A549 (cell line): ENCODE measurements at regions not wholly inside any gene's neighbourhood (a gene's known extent, or its start where the extent isn't known, plus 50 kb on each side); places are given as distances from the start of the nearest gene placed in this dataset.

Experiments
- ATAC-seq, 2 experiments: fragments of 200-7000 bp in 1 of 2; fragments of >200 bp in 1 of 2; cut with Nextera tagmentation in 1 of 2; cut with Tn5 transposase in 1 of 2; 3 replicates each; pipeline versions ENCODE4 v1.8.0 to v1.9.1; 2018 to 2020; ENCODE audit warnings: mild to moderate bottlenecking in 1 of 2, moderate library complexity in 1 of 2
- CTCF ChIA-PET: fragments of 300-600 bp; sonication (Branson Sonifier 250); formaldehyde crosslinking; extraction: SDS; loops from one replicate; lab custom pipeline; 2021; ENCODE audit warnings: antibody characterized with exemption, inconsistent platforms; lab: Yijun Ruan, JAX
- POLR2A ChIA-PET: fragments of 350-600 bp; formaldehyde crosslinking; extraction: SDS; loops from one replicate; lab custom pipeline; 2021; ENCODE audit warnings: antibody characterized with exemption, inconsistent platforms; lab: Yijun Ruan, JAX
- DNase-seq, 2 experiments: peaks; one replicate each; pipeline versions ENCODE4 v3.0.0 to v3.0.0-alpha.2; 2011 to 2016; ENCODE audit warnings: low read depth in 1 of 2, low spot score in 1 of 2
- FAIRE-seq: peaks from 2 replicates; lab custom pipeline; 2011; peaks lifted over from hg19 to GRCh38; lab: Jason Lieb, UNC
- H3K27ac ChIP-seq, 2 experiments: fragments of >200 bp; sonication (Bioruptor Twin); formaldehyde crosslinking; 3 replicates each; pipeline ENCODE4 v1.5.1; 2016 to 2017
- H3K4me1 ChIP-seq: fragments of >200 bp; sonication (Bioruptor Twin); formaldehyde crosslinking; 3 replicates; pipeline ENCODE4 v1.6.1; 2016
- H3K4me2 ChIP-seq: fragments of >200 bp; sonication (Bioruptor Twin); formaldehyde crosslinking; 3 replicates; pipeline ENCODE4 v1.6.1; 2016
- H3K4me3 ChIP-seq: fragments of >200 bp; sonication (Bioruptor Twin); formaldehyde crosslinking; 3 replicates; pipeline ENCODE4 v1.5.1; 2016
- H3K9me3 ChIP-seq: fragments of >200 bp; sonication (Bioruptor Twin); formaldehyde crosslinking; 3 replicates; pipeline ENCODE4 v1.6.1; 2016
- CBX2 ChIP-seq: fragments of 200-600 bp; sonication (generic); IDR thresholded peaks from 2 replicates; pipeline ENCODE4 v1.6.1; 2016; ENCODE audit warnings: low read depth, mild to moderate bottlenecking, borderline replicate concordance
- CEBPB ChIP-seq, 2 experiments: fragments of >200 bp in 1 of 2; sonication (Bioruptor Twin) in 1 of 2; formaldehyde crosslinking in 1 of 2; IDR thresholded peaks; 2 replicates each; pipeline ENCODE4 v1.6.1; 2012 to 2016
- CHD4 ChIP-seq: fragments of 200-600 bp; sonication (generic); IDR thresholded peaks from 2 replicates; pipeline ENCODE4 v1.6.1; 2016; ENCODE audit warnings: antibody characterized with exemption, mild to moderate bottlenecking, borderline replicate concordance
- ESRRA ChIP-seq: fragments of 150-350 bp; IDR thresholded peaks from 2 replicates; pipeline ENCODE4 v1.6.1; 2014; ENCODE audit warnings: mild to moderate bottlenecking, low read length, borderline replicate concordance
- FOSB ChIP-seq: fragments of 250-450 bp; sonication (Bioruptor Pico); IDR thresholded peaks from 2 replicates; pipeline ENCODE4 v1.5.0; 2020; ENCODE audit warnings: mild to moderate bottlenecking, moderate library complexity
- HDAC2 ChIP-seq: fragments of 200-600 bp; sonication (generic); IDR thresholded peaks from 2 replicates; pipeline ENCODE4 v1.6.1; 2016
- HEYL ChIP-seq: fragments of 250-450 bp; sonication (Bioruptor Pico); IDR thresholded peaks from 2 replicates; pipeline ENCODE4 v1.8.0; 2021; ENCODE audit warnings: mild to moderate bottlenecking, moderate library complexity
- HOXB13 ChIP-seq: fragments of 250-450 bp; sonication (Bioruptor Pico); IDR thresholded peaks from 2 replicates; pipeline ENCODE4 v1.5.0; 2020; ENCODE audit warnings: low read depth, mild to moderate bottlenecking, moderate library complexity
- JUNB ChIP-seq: fragments of >200 bp; sonication (Bioruptor Twin); formaldehyde crosslinking; IDR thresholded peaks from 2 replicates; pipeline ENCODE4 v1.6.1; 2016
- MAX ChIP-seq: IDR thresholded peaks from 2 replicates; pipeline ENCODE4 v1.6.1; 2012
- MAZ ChIP-seq: fragments of 150-350 bp; IDR thresholded peaks from 2 replicates; pipeline ENCODE4 v1.6.1; 2014; ENCODE audit warnings: antibody characterized with exemption, low read depth, low read length, borderline replicate concordance
- POLR2A ChIP-seq: IDR thresholded peaks from 2 replicates; pipeline ENCODE4 v1.6.1; 2012; ENCODE audit warnings: mild to moderate bottlenecking, low read length
- RAD21 ChIP-seq, 2 experiments: fragments of >200 bp in 1 of 2; sonication (Bioruptor Twin) in 1 of 2; formaldehyde crosslinking in 1 of 2; IDR thresholded peaks in 1 of 2; conservative IDR thresholded peaks in 1 of 2; 2 replicates in 1 of 2; 3 replicates in 1 of 2; pipeline ENCODE4 v1.6.1; 2012 to 2018; ENCODE audit warnings: inconsistent platforms in 1 of 2
- RARB ChIP-seq: fragments of 250-450 bp; sonication (Bioruptor Pico); IDR thresholded peaks from 2 replicates; pipeline ENCODE4 v1.8.0; 2021; ENCODE audit warnings: mild to moderate bottlenecking, moderate library complexity
- RNF2 ChIP-seq: fragments of 200-600 bp; sonication (generic); IDR thresholded peaks from 2 replicates; pipeline ENCODE4 v1.6.1; 2016; ENCODE audit warnings: low read depth, mild to moderate bottlenecking, antibody characterized with exemption, moderate library complexity, borderline replicate concordance
- SMC3 ChIP-seq: fragments of >200 bp; sonication (Bioruptor Twin); formaldehyde crosslinking; IDR thresholded peaks from 3 replicates; pipeline ENCODE4 v1.6.1; 2018; ENCODE audit warnings: inconsistent platforms
- TP53 ChIP-seq: fragments of 250-450 bp; sonication (Bioruptor Pico); IDR thresholded peaks from 2 replicates; pipeline ENCODE4 v1.5.0; 2021; ENCODE audit warnings: mild to moderate bottlenecking, moderate library complexity
- ZSCAN20 ChIP-seq: fragments of 250-450 bp; sonication (Bioruptor Pico); IDR thresholded peaks from 2 replicates; pipeline ENCODE4 v1.8.0; 2022; ENCODE audit warnings: mild to moderate bottlenecking, moderate library complexity
- WGBS: methylation state at CpG from one replicate; pipeline ENCODE4 v1.1.6; 2017; ENCODE audit errors: missing lambda C conversion rate; 5-methylcytosine and 5-hydroxymethylcytosine counted together
- TF ChIP-seq, protein P1 (sequence below): fragments of >200 bp; sonication (Bioruptor Twin); formaldehyde crosslinking; IDR thresholded peaks from 2 replicates; pipeline ENCODE4 v1.6.1; 2016
- TF ChIP-seq, protein P2 (sequence below): fragments of 200-600 bp; sonication (generic); IDR thresholded peaks from 2 replicates; pipeline ENCODE4 v1.6.1; 2016; ENCODE audit warnings: antibody characterized with exemption, mild to moderate bottlenecking, moderate library complexity
- TF ChIP-seq, protein P3 (sequence below): fragments of >200 bp; sonication (Bioruptor Twin); formaldehyde crosslinking; IDR thresholded peaks from 3 replicates; pipeline ENCODE4 v1.5.1; 2016
- TF ChIP-seq, protein P4 (sequence below): IDR thresholded peaks from 2 replicates; pipeline ENCODE4 v1.6.1; 2012; ENCODE audit warnings: low read depth, borderline replicate concordance

- TF ChIP-seq HEYL (no peak), CBX2 (no peak), MAZ (no peak)
Observed at GRCh38 chr1:50342525-50342924, 80.7 kb downstream of the DMRTA2 start (continued).

DNA sequence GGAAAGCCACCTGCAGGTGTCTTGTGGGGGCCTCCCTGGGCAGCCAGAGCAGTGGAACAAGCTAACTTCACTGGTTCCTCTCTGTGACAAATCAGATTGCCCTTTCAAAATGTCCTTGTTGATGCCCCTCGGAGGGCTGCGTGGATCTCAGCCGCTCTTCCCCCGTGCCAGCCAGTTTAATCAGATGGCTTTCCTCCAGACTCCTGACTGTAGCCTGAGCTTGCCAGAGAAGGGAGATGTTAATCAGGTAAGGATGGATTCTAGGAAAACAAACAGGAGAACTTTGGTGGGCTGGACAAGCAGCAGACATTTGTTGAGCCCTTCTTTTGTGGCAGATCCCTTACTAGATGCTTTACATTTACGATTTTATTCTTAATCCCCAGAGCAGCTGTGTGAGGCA lies 88.2 kb downstream of the DMRTA2 start:
- ChIA-PET CTCF (interaction anchor here (3.4 kb wide), 1 partner anchor 14 kb away, joined by 14 read pairs; no protein-coding TSS in a partner anchor), POLR2A (no interaction called here)
- Histone ChIP-seq H3K4me1 (no peaks in the 10 kb centered on the region), H3K4me3 (no peak overlapping the region), H3K27ac (no peak overlapping the region), H3K9me3 (no peaks in the 10 kb centered on the region)
- no peak for DNase-seq
- FAIRE-seq = no peak
- ATAC-seq = no peak
- TF ChIP-seq FOSB (CRISPR knock-in tag) (no peak), SMC3 (no peak), MAX (no peak)
- TF ChIP-seq, all 56 proteins: peak for 0
- WGBS = 53% methylated on average over 5 of the region's 5 CpGs
- H3K4me2 ChIP-seq = no peak overlapping the region

DNA sequence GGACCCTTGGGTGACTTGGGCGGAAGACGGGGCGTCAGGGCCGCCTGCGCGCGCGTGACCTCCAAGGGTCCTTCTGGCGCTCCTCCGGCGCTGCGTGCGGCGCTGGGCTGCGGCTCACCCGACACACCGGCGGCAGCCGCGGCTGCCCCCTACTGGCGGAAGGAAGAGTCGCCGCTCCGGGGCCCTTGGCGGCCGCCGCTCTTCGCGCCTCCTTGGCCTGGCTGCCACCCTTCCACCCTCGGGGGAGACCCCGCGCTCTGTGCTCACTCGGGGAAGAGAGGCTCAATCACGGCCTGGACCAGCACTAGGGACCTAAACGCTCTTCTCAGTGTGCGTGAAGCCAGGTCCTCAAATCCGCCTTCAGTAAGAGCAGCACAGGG lies 89.7 kb downstream of the DMRTA2 start:
- Histone ChIP-seq H3K4me2 (peak overlapping the region; percentile 98), H3K4me3 (peak overlapping the region; percentile 53)
- ATAC-seq = peak; percentile 89 to 94

DNA sequence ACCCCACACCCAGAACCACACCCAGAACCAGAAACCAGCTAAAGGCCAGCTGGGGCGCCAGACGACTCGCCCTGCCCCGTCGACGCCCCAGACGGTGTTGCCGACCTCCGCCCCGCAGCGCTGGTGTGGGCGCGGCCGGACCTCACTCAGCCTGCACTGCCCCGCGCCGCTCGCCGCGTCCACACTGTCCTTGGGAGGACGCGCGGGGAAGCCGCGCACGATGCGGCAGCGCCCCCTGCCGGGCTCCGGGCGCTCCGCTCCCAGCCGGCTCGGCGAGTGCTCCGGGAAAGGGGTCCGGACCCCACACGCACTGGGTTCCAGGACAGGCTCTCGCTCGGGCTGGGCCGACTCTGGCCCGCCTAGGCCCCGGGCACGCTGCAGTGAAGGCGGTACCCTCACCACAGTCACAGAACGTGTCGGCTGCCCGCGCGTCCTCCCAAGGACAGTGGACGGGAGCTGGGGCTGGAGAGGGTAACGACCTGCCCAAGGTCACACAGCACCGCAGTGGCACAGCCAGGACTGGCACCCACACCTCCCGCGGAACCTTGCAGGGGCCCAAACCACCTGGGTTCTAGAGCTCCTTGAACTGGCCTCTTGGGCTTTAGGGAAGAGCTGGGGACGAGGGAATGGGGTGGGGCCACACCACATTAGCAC lies 90.2 kb downstream of the DMRTA2 start:
- CTCF ChIA-PET = interaction anchor here (0.6 to 3.5 kb wide), 34 partner anchors 8 to 1793 kb away, joined by 3 to 24 read pairs (median 3); no protein-coding TSS in a partner anchor
- POLR2A ChIA-PET = no interaction called here
- Histone ChIP-seq H3K4me3 (peak overlapping the region; percentile 53), H3K4me1 (no peaks in the 10 kb centered on the region), H3K27ac (peak overlapping the region; percentile 39 to 79; a peak in 4 of 6 replicates), H3K9me3 (no peaks in the 10 kb centered on the region), H3K4me2 (peak overlapping the region; percentile 98)
- ATAC-seq (peak; percentile 90 to 97), DNase-seq (peak; percentile 46 to 56), FAIRE-seq (no peak)
- WGBS = 0% methylated on average over 5 of the region's 56 CpGs
- TF ChIP-seq HOXB13 (CRISPR knock-in tag) = no peak
- TF ChIP-seq CHD4 = no peak
- TF ChIP-seq RNF2 = no peak
- TF ChIP-seq MAZ = no peak
- TF ChIP-seq, protein P1, sequence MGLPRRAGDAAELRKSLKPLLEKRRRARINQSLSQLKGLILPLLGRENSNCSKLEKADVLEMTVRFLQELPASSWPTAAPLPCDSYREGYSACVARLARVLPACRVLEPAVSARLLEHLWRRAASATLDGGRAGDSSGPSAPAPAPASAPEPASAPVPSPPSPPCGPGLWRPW = no peak
- TF ChIP-seq RAD21 (conservative IDR thresholded peaks at IDR 0.05 in 1 of 2, IDR thresholded peaks at IDR 0.05 in 1 of 2) = peak; percentile 54 to 80
- TF ChIP-seq POLR2A = no peak
- peak; percentile 45; the same call in 1 of the 3 replicates for TF ChIP-seq SMC3
- TF ChIP-seq RARB (CRISPR knock-in tag) = no peak
- TF ChIP-seq, protein P2, sequence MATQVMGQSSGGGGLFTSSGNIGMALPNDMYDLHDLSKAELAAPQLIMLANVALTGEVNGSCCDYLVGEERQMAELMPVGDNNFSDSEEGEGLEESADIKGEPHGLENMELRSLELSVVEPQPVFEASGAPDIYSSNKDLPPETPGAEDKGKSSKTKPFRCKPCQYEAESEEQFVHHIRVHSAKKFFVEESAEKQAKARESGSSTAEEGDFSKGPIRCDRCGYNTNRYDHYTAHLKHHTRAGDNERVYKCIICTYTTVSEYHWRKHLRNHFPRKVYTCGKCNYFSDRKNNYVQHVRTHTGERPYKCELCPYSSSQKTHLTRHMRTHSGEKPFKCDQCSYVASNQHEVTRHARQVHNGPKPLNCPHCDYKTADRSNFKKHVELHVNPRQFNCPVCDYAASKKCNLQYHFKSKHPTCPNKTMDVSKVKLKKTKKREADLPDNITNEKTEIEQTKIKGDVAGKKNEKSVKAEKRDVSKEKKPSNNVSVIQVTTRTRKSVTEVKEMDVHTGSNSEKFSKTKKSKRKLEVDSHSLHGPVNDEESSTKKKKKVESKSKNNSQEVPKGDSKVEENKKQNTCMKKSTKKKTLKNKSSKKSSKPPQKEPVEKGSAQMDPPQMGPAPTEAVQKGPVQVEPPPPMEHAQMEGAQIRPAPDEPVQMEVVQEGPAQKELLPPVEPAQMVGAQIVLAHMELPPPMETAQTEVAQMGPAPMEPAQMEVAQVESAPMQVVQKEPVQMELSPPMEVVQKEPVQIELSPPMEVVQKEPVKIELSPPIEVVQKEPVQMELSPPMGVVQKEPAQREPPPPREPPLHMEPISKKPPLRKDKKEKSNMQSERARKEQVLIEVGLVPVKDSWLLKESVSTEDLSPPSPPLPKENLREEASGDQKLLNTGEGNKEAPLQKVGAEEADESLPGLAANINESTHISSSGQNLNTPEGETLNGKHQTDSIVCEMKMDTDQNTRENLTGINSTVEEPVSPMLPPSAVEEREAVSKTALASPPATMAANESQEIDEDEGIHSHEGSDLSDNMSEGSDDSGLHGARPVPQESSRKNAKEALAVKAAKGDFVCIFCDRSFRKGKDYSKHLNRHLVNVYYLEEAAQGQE = no peak
- no peak for TF ChIP-seq TP53 (CRISPR knock-in tag)
- TF ChIP-seq HDAC2 = no peak
- no peak for TF ChIP-seq CEBPB (IDR thresholded peaks at IDR 0.05)
- TF ChIP-seq JUNB = no peak

More for the DNA sequence above, 89.7 kb downstream of the DMRTA2 start:
- no peak for TF ChIP-seq JUNB
- TF ChIP-seq CHD4 = no peak
- TF ChIP-seq SMC3 = 0 out of 3 replicates have a peak, but pooled peaks have one; percentile 12
- 0 out of 5 replicates have a peak, but pooled peaks of 1 of the 2 experiments have one; percentile 5 for TF ChIP-seq RAD21 (conservative IDR thresholded peaks at IDR 0.05 in 1 of 2, IDR thresholded peaks at IDR 0.05 in 1 of 2)
- no peak for TF ChIP-seq ZSCAN20 (CRISPR knock-in tag)
- 0 out of 2 replicates have a peak, but pooled peaks have one; percentile 6 for TF ChIP-seq ESRRA
- TF ChIP-seq, protein P3, sequence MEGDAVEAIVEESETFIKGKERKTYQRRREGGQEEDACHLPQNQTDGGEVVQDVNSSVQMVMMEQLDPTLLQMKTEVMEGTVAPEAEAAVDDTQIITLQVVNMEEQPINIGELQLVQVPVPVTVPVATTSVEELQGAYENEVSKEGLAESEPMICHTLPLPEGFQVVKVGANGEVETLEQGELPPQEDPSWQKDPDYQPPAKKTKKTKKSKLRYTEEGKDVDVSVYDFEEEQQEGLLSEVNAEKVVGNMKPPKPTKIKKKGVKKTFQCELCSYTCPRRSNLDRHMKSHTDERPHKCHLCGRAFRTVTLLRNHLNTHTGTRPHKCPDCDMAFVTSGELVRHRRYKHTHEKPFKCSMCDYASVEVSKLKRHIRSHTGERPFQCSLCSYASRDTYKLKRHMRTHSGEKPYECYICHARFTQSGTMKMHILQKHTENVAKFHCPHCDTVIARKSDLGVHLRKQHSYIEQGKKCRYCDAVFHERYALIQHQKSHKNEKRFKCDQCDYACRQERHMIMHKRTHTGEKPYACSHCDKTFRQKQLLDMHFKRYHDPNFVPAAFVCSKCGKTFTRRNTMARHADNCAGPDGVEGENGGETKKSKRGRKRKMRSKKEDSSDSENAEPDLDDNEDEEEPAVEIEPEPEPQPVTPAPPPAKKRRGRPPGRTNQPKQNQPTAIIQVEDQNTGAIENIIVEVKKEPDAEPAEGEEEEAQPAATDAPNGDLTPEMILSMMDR = peak; percentile 38
- TF ChIP-seq, protein P4, sequence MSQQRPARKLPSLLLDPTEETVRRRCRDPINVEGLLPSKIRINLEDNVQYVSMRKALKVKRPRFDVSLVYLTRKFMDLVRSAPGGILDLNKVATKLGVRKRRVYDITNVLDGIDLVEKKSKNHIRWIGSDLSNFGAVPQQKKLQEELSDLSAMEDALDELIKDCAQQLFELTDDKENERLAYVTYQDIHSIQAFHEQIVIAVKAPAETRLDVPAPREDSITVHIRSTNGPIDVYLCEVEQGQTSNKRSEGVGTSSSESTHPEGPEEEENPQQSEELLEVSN = peak; percentile 59; the same call in 1 of the 2 replicates
- TF ChIP-seq, all 56 proteins: peak for 5
- DNase-seq (peak; percentile 34 to 46), FAIRE-seq (no peak)
- no peaks in the 10 kb centered on the region for H3K9me3 ChIP-seq
- ChIA-PET POLR2A (no interaction called here), CTCF (interaction anchor here (0.6 to 3.5 kb wide), 32 partner anchors 8 to 1793 kb away, joined by 3 to 24 read pairs (median 4); no protein-coding TSS in a partner anchor)
- peak overlapping the region; percentile 39 to 79; a peak in 4 of 6 replicates for H3K27ac ChIP-seq
- H3K4me1 ChIP-seq = no peaks in the 10 kb centered on the region
- WGBS = 0% methylated on average over 2 of the region's 37 CpGs
